GM23338 (cell line): ENCODE measurements at regions not wholly inside any gene's neighbourhood (a gene's known extent, or its start where the extent isn't known, plus 50 kb on each side); places are given as distances from the start of the nearest gene placed in this dataset.

Source experiments
- ATAC-seq: fragments of 200-7000 bp; cut with Tn5 transposase; 3 replicates; pipeline ENCODE4 v1.9.1; 2020
- DNase-seq: peaks from one replicate; pipeline ENCODE4 v3.0.0-alpha.2; 2015; ENCODE audit warnings: low spot score
- H2AFZ ChIP-seq: fragments of 200-600 bp; sonication (generic); 2 replicates; pipeline ENCODE4 v1.8.0; 2016; ENCODE audit warnings: antibody characterized with exemption, mild to moderate bottlenecking, moderate library complexity
- H3F3A ChIP-seq: fragments of 200-600 bp; sonication (generic); replicated peaks from 2 replicates; pipeline ENCODE4 v1.8.0; 2017; ENCODE audit warnings: antibody characterized with exemption, mixed run types, low read depth
- H3K27ac ChIP-seq: fragments of 200-600 bp; sonication (generic); 2 replicates; pipeline ENCODE4 v1.6.1; 2016; ENCODE audit warnings: low read depth
- H3K27me3 ChIP-seq: fragments of 200-600 bp; sonication (generic); 2 replicates; pipeline ENCODE4 v1.8.0; 2016; ENCODE audit warnings: mild to moderate bottlenecking, mixed run types, moderate library complexity; ENCODE audit not compliant: insufficient read depth
- H3K36me3 ChIP-seq: fragments of 200-600 bp; sonication (generic); 2 replicates; pipeline ENCODE4 v1.8.0; 2016; ENCODE audit warnings: mild to moderate bottlenecking; ENCODE audit not compliant: insufficient read depth
- H3K4me1 ChIP-seq: fragments of 200-600 bp; sonication (generic); 2 replicates; pipeline ENCODE4 v1.8.0; 2016; ENCODE audit warnings: mild to moderate bottlenecking, moderate library complexity; ENCODE audit not compliant: insufficient read depth
- H3K4me2 ChIP-seq: fragments of 200-600 bp; sonication (generic); 2 replicates; pipeline ENCODE4 v1.7.1; 2017; ENCODE audit warnings: mixed run types
- H3K4me3 ChIP-seq: fragments of 200-600 bp; sonication (generic); 2 replicates; pipeline ENCODE4 v1.6.1; 2016; ENCODE audit warnings: mixed run types
- H3K79me2 ChIP-seq: fragments of 200-600 bp; sonication (generic); replicated peaks from 2 replicates; pipeline ENCODE4 v1.8.0; 2017; ENCODE audit warnings: mild to moderate bottlenecking; ENCODE audit not compliant: insufficient read depth
- H3K9me2 ChIP-seq: fragments of 200-600 bp; sonication (generic); 2 replicates; pipeline ENCODE4 v1.8.0; 2017; ENCODE audit not compliant: insufficient read depth
- H4K20me1 ChIP-seq: fragments of 200-600 bp; sonication (generic); replicated peaks from 2 replicates; pipeline ENCODE4 v1.8.0; 2017; ENCODE audit warnings: mild to moderate bottlenecking; ENCODE audit not compliant: insufficient read depth
- H3K27ac Mint-ChIP-seq: 2 replicates; pipeline ENCODE4 v1.8.0; 2020; ENCODE audit warnings: inconsistent platforms, mild to moderate bottlenecking, moderate library complexity, mixed read lengths
- H3K27me3 Mint-ChIP-seq: 3 replicates; pipeline ENCODE4 v1.8.0; 2022; ENCODE audit warnings: low read depth, mild to moderate bottlenecking, moderate library complexity, mixed read lengths, inconsistent platforms; ENCODE audit not compliant: insufficient read depth, poor library complexity
- H3K36me3 Mint-ChIP-seq: 3 replicates; pipeline ENCODE4 v1.8.0; 2021; ENCODE audit warnings: low read depth, mild to moderate bottlenecking, inconsistent platforms, moderate library complexity, mixed read lengths
- H3K4me1 Mint-ChIP-seq: 3 replicates; pipeline ENCODE4 v1.8.0; 2020; ENCODE audit warnings: mild to moderate bottlenecking, inconsistent platforms, mixed read lengths
- H3K4me3 Mint-ChIP-seq: 3 replicates; pipeline ENCODE4 v1.8.0; 2021; ENCODE audit warnings: moderate library complexity, mild to moderate bottlenecking, inconsistent platforms, mixed read lengths
- H3K9me3 Mint-ChIP-seq: 3 replicates; pipeline ENCODE4 v1.8.0; 2020; ENCODE audit warnings: moderate library complexity, mild to moderate bottlenecking, inconsistent platforms, mixed read lengths
- CREB1 ChIP-seq: fragments of 250-450 bp; sonication (Bioruptor Pico); IDR thresholded peaks from 2 replicates; pipeline ENCODE4 v1.5.0; 2020; ENCODE audit warnings: low read depth, mild to moderate bottlenecking, moderate library complexity
- CTCF ChIP-seq, 2 experiments: fragments of 200-600 bp in 1 of 2; sonication (generic) in 1 of 2; conservative IDR thresholded peaks; 2 replicates each; pipeline versions ENCODE4 v1.5.1 to v1.6.1; 2016 to 2017; ENCODE audit warnings: antibody characterized with exemption in 2 of 2, low read depth in 2 of 2, mild to moderate bottlenecking in 2 of 2, moderate library complexity in 1 of 2
- ETS1 ChIP-seq: IDR thresholded peaks from 2 replicates; pipeline ENCODE4 v1.6.1; 2016; ENCODE audit warnings: antibody characterized with exemption
- EZH2 ChIP-seq: fragments of 200-600 bp; sonication (generic); IDR thresholded peaks from one replicate; pipeline ENCODE4 v1.8.0; 2017; ENCODE audit warnings: antibody characterized with exemption, mild to moderate bottlenecking, low read depth; ENCODE audit not compliant: unreplicated experiment
- EZH2phosphoT487 ChIP-seq: fragments of 200-600 bp; sonication (generic); IDR thresholded peaks from one replicate; pipeline ENCODE4 v1.8.1; 2018; ENCODE audit warnings: antibody characterized with exemption; ENCODE audit not compliant: unreplicated experiment
- JUNB ChIP-seq: IDR thresholded peaks from one replicate; pipeline ENCODE4 v1.6.1; 2016; ENCODE audit warnings: antibody characterized with exemption; ENCODE audit not compliant: unreplicated experiment
- NANOG ChIP-seq: IDR thresholded peaks from 2 replicates; pipeline ENCODE4 v1.6.1; 2016; ENCODE audit warnings: antibody characterized with exemption, borderline replicate concordance
- POLR2AphosphoS5 ChIP-seq: IDR thresholded peaks from 2 replicates; pipeline ENCODE4 v1.6.1; 2016; ENCODE audit warnings: antibody characterized with exemption, low read depth
- STAT1 ChIP-seq: IDR thresholded peaks from one replicate; pipeline ENCODE4 v1.6.1; 2016; ENCODE audit warnings: antibody characterized with exemption; ENCODE audit not compliant: unreplicated experiment
- ZNF114 ChIP-seq: fragments of 250-450 bp; sonication (Bioruptor Pico); IDR thresholded peaks from 2 replicates; pipeline ENCODE4 v1.5.0; 2020; ENCODE audit warnings: mild to moderate bottlenecking, moderate library complexity
- ZNF331 ChIP-seq: fragments of 250-450 bp; sonication (Bioruptor Pico); IDR thresholded peaks from 2 replicates; pipeline ENCODE4 v1.5.0; 2020; ENCODE audit warnings: low read depth, mild to moderate bottlenecking, moderate library complexity
- TF ChIP-seq, protein P1 (sequence below): IDR thresholded peaks from one replicate; pipeline ENCODE4 v1.6.1; 2018; ENCODE audit warnings: antibody characterized with exemption; ENCODE audit not compliant: unreplicated experiment

- TF ChIP-seq, protein P1, sequence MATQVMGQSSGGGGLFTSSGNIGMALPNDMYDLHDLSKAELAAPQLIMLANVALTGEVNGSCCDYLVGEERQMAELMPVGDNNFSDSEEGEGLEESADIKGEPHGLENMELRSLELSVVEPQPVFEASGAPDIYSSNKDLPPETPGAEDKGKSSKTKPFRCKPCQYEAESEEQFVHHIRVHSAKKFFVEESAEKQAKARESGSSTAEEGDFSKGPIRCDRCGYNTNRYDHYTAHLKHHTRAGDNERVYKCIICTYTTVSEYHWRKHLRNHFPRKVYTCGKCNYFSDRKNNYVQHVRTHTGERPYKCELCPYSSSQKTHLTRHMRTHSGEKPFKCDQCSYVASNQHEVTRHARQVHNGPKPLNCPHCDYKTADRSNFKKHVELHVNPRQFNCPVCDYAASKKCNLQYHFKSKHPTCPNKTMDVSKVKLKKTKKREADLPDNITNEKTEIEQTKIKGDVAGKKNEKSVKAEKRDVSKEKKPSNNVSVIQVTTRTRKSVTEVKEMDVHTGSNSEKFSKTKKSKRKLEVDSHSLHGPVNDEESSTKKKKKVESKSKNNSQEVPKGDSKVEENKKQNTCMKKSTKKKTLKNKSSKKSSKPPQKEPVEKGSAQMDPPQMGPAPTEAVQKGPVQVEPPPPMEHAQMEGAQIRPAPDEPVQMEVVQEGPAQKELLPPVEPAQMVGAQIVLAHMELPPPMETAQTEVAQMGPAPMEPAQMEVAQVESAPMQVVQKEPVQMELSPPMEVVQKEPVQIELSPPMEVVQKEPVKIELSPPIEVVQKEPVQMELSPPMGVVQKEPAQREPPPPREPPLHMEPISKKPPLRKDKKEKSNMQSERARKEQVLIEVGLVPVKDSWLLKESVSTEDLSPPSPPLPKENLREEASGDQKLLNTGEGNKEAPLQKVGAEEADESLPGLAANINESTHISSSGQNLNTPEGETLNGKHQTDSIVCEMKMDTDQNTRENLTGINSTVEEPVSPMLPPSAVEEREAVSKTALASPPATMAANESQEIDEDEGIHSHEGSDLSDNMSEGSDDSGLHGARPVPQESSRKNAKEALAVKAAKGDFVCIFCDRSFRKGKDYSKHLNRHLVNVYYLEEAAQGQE, result no peak
- TF ChIP-seq JUNB (no peak), EZH2 (no peak), POLR2AphosphoS5 (no peak), EZH2phosphoT487 (no peak), CREB1 (CRISPR knock-in tag) (no peak), NANOG (no peak)
Observed at GRCh38 chr1:55333461-55333860, 118.3 kb upstream of the USP24 start (continued).

- no peak overlapping the region for H3K4me3 Mint-ChIP-seq
- no peaks in the 10 kb centered on the region for H3F3A ChIP-seq
- no peaks in the 10 kb centered on the region for H3K36me3 Mint-ChIP-seq
- no peak overlapping the region for H2AFZ ChIP-seq
- no peaks in the 10 kb centered on the region for H4K20me1 ChIP-seq
- H3K4me1 ChIP-seq, result 0 out of 2 replicates have a peak, but pooled peaks cover 5% of the 10 kb centered on the region
- DNase-seq (no peak), ATAC-seq (no peak)
- H3K4me1 Mint-ChIP-seq, result peaks cover 25% of the 10 kb centered on the region
- H3K9me3 Mint-ChIP-seq, result no peaks in the 10 kb centered on the region
- no peaks in the 10 kb centered on the region for H3K36me3 ChIP-seq
- no peaks in the 10 kb centered on the region for H3K9me2 ChIP-seq
- peaks cover 8% of the 10 kb centered on the region for H3K27me3 Mint-ChIP-seq
- H3K27me3 ChIP-seq, result no peaks in the 10 kb centered on the region
- H3K27ac Mint-ChIP-seq, result no peak overlapping the region
- no peaks in the 10 kb centered on the region for H3K79me2 ChIP-seq
- no peak overlapping the region for H3K27ac ChIP-seq
- no peak overlapping the region for H3K4me3 ChIP-seq
- H3K4me2 ChIP-seq, result no peak overlapping the region
- TF ChIP-seq ZNF331 (no peak), STAT1 (no peak), EZH2phosphoT487 (no peak)
Observed at GRCh38 chr1:55331351-55331750, 116.2 kb upstream of the USP24 start.

DNA sequence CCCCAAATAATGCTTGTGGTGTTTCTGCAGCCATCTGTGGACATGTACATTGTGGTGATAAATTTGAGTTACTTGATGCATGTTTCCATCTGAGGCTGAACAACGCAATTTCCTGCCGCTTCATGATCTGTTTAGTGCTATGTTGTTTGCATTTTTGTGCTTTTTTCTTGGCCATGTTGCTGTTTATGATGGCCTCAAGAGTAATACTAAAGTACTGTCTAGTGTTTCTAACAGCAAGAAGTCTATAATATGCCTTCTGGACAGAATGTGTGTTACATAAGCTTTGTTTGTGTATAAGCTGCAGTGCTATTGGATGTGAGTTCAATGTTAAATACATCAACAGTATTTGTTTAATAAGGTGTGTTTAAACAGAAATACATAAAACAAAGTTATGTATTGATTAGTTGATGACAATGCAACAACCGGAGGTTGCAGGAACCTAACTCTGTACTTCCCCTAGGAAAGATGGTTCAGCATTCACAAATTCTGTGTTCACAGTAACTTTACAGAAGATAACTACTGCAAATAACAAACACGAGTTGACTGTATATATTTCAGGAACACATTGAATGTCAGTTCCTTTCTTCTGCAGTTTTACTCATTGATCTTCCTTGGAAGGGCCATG lies 114.8 kb upstream of the USP24 start:
- H3K27ac Mint-ChIP-seq, result no peak overlapping the region
- no peaks in the 10 kb centered on the region for H3K36me3 Mint-ChIP-seq
- Histone ChIP-seq H3K79me2 (no peaks in the 10 kb centered on the region), H3K4me3 (no peak overlapping the region), H3F3A (no peaks in the 10 kb centered on the region), H3K27me3 (no peaks in the 10 kb centered on the region), H3K9me2 (no peaks in the 10 kb centered on the region), H3K27ac (no peak overlapping the region), H3K4me2 (no peak overlapping the region), H3K4me1 (0 out of 2 replicates have a peak, but pooled peaks cover 5% of the 10 kb centered on the region), H2AFZ (no peak overlapping the region), H3K36me3 (no peaks in the 10 kb centered on the region), H4K20me1 (no peaks in the 10 kb centered on the region)
- H3K9me3 Mint-ChIP-seq, result no peaks in the 10 kb centered on the region
- DNase-seq (no peak), ATAC-seq (no peak)
- H3K4me1 Mint-ChIP-seq, result peaks cover 25% of the 10 kb centered on the region
- H3K4me3 Mint-ChIP-seq, result no peak overlapping the region
- peaks cover 10% of the 10 kb centered on the region for H3K27me3 Mint-ChIP-seq
- TF ChIP-seq ZNF331, result no peak
- no peak for TF ChIP-seq NANOG
- TF ChIP-seq ZNF114, result no peak
- TF ChIP-seq STAT1, result no peak
- TF ChIP-seq EZH2phosphoT487, result no peak
- no peak for TF ChIP-seq CTCF (conservative IDR thresholded peaks at IDR 0.05; ENCODE audit: low read depth in 2 of 2)
- TF ChIP-seq, protein P1, result no peak
- TF ChIP-seq POLR2AphosphoS5, result no peak
- TF ChIP-seq ETS1, result no peak
- TF ChIP-seq CREB1 (CRISPR knock-in tag), result no peak
- TF ChIP-seq JUNB, result no peak
